Femur (tissue), 1 donor: ENCODE measurements at regions not wholly inside any gene's neighbourhood (a gene's known extent, or its start where the extent isn't known, plus 50 kb on each side); places are given as distances from the start of the nearest gene placed in this dataset.
"Not testable (repeated sequence)": the region's sequence is repeated elsewhere in the genome, so short reads cannot be mapped to it uniquely, and the experiment has no call there.

Experiments used
- DNase-seq: peaks from one replicate; pipeline ENCODE4 v3.0.0-alpha.2; 2017

DNA sequence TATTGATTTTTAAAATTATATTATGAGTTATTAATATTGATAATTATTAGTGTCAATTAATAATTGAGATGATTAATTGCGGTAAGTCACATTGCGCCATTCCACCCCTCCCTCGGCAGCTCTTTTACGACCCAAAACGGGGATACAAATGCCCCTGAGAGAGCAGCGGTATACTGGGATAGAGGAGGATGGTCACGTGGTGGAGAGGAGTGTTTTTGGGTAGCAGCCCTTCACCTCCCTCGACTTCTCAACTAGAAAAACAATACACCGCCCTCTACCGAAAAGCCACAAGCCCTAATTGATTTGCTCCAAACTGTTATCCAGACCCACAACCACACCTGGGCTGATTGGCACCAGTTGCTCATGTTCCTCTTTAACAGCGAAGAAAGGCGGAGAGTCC lies 71.0 kb downstream of the DAPL1 start:
- not testable (repeated sequence) for DNase-seq

DNA sequence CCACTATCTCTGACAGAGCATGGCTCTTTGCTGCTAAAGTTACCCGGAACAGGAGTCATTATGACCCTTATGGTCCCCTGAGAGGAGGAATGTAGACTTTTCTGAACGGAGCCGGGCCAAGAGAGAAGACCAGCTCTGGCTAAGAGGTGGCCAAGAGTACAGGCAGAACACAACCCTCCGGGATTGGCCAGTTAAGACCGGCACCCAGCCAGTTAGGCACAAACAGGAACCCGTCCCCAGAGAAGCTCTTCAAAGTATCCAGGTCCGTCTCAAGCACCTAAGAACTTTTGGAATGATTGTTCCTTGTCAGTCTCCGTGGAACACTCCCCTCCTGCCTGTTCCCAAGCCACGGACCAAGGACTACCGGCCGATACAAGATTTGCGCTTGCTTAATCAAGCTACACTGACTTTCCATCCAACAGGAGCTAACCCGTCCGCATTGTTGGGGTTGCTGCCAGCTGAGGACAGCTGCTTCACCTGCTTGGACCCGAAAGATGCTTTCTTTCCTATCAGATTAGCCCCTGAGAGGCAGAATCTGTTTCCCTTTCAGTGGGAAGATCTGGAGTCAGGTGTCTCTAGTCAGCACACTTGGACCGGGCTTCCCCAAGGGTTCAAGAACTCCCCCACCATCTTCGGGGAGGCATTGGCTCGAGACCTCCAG lies 72.5 kb downstream of the DAPL1 start:
- not testable (repeated sequence) for DNase-seq

DNA sequence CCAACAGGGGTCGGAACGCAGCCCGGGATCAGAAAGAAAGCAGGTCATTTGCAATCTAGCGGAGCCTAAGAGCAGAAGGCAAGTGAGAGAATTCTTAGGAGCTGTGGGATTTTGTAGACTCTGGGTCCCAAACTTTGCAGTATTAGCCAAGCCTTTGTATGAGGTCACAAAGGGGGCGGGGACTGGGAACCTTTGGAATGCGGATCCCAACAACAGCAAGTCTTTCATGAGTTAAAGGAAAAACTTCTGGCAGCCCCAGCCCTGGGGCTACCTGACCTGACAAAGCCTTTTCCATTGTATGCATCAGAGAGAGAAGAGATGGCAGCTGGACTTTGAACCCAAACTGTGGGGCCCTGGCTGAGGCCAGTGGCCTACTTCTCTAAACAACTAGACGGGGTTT lies 73.3 kb downstream of the DAPL1 start:
- DNase-seq, result not testable (repeated sequence)

DNA sequence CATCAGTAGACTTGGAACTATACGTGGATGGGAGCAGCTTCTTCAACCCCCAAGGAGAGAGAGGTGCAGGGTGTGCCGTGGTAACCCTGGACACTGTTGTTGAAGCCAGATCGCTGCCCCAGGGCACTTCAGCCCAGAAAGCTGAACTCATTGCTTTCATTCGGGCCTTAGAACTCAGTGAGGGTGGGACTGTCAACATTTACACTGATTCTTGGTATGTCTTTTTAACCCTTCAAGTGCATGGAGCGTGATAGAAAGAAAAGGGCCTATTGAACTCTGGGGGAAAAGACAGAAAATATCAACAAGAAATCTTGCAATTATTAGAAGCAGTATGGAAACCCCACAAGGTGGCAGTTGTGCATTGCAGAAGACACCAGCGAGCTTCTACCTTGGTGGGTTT lies 74.0 kb downstream of the DAPL1 start:
- not testable (repeated sequence) for DNase-seq

DNA sequence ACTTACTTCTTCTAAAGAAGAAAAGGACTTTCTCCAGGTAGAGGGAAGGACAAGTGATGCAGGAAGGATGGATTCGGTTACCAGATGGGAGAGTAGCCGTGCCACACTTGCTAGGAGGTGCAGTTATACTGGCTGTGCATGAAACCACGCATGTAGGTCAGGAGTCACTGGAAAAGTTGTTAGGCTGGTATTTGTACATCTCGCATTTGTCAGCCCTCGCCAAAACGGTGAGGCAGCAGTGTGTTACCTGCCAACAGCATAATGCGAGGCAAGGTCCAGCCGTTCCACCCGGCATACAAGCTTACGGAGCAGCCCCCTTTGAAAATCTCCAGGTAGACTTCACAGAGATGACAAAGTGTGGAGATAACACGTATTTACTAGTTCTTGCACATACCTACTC lies 74.5 kb downstream of the DAPL1 start:
- DNase-seq, result not testable (repeated sequence)

DNA sequence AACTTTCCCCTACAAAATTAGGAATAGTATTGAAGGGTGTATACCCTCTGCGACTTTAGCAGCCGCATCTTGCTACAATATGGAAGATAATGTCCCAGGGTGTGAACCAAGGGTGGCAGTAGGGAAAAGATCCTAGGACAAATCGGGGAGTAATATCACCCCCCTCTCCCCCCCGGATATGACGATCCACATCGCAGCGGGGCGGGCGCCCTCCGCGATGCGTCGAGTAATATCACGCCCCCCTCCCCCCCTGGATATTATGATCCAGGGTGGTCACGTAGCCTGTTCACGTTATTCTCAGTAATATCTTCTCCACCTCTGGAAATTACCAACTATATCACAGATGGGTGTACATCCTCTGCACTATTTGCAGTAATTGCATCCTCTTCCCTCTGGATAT lies 82.9 kb downstream of the DAPL1 start:
- no peak for DNase-seq

DNA sequence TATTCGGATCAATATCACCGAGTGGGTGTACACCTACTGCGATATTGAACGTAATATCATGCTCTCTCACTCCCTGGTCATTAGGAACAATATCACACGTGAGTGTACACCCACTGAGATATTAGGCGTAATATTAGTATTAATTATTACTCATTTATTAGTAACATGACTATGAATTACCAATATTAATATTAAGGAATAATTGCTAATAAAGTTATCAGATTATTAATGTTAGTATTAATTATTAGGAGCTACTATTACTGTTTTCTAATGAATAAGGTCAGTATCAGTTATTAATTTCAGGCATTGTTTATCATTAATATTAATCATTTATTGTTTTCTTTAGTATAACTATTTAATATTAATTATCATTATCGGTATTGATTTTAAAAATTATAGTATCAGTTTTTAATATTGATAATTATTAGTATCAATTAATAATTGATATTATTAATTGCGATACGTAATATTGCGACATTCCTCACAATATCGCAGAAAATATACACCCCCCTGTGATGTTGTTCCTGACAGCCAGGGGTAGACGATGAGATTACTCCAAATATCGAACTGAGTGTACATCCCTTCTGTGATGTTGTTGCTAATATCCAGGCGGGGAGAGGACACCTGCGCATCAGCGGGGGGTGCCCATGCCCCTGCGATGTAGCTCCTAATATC lies 84.2 kb downstream of the DAPL1 start:
- no peak for DNase-seq

DNA sequence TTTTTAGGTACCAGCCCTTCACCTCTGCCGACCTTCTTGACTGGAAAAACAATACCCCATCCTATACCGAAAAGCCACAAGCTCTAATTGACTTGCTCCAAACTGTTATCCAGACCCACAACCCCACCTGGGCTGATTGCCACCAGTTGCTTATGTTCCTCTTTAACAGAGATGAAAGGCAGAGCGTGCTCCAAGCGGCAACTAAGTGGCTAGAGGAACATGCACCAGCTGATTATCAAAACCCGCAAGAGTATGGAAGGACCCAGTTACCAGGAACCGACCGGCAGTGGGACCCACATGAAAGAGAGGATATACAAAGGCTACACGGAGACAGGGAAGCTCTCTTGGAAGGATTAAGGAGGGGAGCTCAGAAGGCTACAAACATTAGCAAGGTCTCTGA lies 86.1 kb upstream of the TANC1 start:
- DNase-seq, result no peak

DNA sequence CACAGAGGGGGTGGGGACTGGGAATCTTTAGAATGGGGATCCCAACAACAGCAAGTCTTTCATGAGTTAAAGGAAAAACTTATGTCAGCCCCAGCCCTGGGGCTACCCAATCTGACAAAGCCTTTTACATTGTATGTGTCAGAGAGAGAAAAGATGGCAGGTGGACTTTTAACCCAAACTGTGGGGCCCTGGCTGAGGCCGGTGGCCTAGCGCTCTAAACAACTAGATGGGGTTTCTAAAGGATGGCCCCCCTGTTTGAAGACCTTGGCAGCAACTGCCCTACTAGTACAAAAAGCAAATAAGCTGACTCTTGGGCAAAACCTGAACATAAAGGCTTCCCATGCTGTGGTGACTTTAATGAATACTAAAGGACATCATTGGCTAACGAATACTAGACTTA lies 83.9 kb upstream of the TANC1 start:
- DNase-seq, result not testable (repeated sequence)

DNA sequence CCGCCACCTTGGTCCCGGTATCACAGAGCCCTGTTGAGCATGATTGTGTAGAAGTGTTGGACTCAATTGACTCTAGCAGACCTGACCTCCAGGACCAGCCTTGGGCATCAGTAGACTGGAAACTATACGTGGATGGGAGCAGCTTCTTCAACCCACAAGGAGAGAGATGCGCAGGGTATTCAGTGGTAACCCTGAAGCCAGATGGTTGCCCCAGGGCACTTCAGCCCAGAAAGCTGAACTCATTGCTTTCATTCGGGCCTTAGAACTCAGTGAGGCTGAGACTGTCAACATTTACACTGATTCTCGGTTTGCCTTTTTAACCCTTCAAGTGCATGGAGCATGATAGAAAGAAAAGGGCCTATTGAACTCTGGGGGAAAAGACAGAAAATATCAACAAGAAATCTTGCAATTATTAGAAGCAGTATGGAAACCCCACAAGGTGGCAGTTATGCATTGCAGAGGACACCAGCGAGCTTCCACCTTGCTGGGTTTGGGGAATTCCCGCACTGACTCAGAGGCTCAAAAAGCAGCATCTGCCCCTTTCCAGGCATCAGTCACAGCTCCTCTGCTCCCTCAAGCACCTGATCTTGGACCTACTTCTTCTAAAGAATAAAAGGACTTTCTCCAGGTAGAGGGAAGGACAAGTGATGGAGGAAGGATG lies 83.3 kb upstream of the TANC1 start:
- not testable (repeated sequence) for DNase-seq

DNA sequence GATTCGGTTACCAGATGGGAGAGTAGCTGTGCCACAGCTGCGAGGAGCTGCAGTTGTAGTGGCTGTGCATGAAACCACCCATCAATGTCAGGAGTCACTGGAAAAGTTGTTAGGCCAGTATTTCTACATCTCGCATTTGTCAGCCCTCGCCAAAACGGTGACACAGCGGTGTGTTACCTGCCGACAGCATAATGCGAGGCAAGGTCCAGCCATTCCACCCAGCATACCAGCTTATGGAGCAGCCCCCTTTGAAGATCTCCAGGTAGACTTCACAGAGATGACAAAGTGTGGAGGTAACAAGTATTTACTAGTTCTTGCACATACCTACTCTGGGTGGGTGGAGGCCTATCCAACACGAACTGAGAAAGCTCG lies 82.8 kb upstream of the TANC1 start:
- DNase-seq, result not testable (repeated sequence)

DNA sequence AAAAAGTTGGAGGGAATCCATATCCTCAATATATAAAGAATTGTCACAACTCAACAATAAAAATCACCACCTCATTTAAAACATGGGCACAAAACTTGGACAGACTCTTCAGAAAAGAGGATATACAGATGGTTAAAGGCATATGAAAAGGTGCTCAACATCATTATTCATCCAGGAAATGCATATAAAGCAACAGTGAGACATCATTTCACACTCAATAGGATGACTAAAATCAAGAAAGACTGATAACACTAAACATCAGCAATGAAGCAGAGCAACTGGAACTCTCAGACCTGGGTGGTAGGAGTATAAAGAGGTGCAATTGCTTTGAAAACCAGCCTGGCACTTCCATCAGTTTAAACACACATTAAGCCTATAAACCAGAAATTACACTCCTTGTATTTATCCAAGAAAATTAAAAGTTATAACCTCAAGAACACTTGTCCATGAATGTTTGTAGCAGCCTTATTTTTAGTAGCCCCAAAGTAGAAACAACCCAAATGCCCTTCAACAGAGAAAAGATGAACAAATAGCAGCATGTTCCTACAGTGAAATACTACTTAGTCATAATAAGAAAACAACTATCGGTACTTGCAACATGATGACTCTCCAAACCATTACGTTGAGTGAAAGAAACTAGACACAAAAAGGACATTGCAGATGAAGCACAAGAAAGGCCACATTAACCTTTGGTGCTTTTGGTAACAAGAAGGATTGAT lies 79.1 kb upstream of the TANC1 start:
- DNase-seq, result no peak

DNA sequence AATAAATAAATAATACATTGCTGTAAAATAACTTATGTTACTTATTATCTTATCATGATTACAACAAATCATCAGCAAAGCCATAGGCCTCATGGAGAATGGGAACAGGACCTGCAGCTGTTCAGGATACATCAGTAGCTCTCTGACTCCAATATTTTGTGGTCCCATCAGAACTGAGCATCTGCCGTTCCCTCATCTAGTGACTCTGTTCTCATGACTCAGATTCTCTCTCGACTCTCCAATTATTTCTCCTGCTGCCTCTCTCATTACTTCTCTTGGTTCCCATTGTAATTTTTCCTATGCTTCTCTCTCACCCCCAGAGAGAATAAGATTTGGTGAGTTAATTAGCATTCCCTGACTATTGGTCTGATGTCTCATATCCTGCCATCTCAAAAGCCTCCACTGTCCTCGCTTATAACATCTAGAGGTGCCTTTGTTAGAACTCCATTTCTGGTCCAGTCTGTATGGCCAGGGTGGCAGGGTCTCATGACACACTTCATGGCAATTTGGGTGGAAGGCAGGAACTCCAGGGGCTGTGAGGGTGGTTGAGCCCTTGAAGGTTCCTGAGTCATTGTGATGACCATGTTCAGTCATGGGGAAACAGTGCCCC lies 78.0 kb upstream of the TANC1 start:
- no peak for DNase-seq

DNA sequence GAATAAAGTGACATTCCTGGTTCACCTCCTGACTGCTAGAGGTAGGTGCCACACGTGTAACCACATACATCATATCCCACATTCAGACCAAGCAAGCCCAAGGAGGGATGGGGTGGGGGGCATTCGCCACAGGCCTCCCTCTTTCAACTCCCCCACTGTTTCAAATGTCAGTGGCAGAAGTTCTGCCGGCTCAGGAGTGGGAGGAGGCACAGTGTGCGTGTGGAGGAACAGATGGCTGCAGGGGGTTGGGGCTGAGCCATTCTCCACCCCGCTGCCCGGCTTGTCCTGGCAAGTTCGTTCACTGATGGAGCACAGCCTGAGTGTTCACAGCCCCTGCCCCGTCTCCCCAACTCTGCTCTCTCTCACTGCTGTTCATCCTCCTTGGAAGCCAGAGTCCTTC lies 75.4 kb upstream of the TANC1 start:
- DNase-seq, result peak; percentile 21

DNA sequence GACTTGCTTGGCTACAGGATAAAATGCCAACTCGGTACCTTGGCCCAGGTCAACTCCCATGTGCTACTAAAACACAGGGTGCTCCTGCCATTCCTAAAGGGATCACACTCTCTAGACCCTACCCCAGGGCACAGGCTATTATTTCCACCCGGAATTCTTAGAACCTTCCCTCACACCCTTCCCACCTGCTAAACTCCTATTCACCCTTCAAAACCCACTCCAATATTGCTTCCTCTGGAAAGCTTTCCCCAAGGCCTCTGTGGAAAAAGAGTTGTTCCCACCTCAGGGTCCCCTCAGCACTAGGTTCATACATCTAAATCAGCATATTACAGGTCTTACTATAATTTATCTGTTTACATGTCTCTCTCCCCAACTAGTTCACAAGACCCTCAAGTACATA lies 75.0 kb upstream of the TANC1 start:
- no peak for DNase-seq

DNA sequence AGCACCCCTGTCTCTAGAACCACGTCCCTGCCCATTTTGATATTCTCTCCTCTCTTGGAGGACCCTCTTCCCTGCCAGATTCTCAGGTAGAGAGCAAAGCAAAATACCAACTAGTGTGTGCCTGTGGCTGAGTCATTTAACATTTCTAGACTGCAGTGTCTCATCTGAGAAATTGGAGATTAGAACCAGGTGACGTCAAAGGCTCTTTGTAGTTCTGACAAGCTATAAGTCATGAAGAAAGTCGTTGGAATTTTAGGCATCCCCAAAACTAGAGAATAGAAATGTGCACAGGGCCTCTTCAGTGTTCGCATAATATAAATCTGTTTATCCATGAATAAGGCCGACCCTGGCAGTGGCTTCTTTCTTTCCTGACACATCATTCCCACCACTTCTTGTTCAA lies 74.4 kb upstream of the TANC1 start:
- no peak for DNase-seq

DNA sequence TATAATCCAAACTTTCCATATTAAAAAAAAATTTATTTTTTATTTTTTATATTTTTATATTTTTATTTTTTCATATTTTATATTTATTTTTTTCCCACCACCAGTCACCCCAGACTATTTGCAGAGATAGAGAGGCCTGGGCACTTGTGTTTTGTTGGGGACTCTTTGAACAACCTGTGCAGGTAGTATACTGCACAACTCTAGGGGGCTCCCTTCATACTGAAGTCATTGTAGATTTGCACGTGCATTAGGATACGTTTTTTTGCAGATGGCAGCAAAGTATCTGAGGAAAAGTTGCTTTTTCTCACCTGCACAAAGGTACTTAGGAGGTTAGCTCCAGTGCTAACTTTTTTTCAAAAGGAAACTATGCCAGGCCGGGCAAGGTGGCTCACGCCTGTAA lies 73.9 kb upstream of the TANC1 start:
- no peak for DNase-seq

DNA sequence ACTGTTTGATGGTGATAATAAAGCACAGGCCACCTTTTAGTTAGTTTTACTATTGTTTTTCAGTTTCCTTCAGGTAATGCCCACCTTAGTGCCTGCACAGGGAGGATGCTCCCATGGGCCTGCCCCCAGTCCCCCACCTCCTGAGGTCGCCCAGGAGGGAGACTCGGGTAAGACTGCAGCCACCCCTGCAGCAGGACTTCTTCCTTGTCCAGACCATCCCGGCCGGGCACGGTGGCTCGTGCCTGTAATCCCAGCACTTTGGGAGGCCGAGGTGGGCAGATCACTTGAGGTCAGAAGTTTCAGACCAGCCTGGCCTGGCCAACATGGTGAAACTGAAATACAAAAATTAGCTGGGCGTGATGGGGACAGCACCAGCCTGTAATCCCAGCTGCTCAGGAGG lies 68.1 kb upstream of the TANC1 start:
- DNase-seq, result no peak

DNA sequence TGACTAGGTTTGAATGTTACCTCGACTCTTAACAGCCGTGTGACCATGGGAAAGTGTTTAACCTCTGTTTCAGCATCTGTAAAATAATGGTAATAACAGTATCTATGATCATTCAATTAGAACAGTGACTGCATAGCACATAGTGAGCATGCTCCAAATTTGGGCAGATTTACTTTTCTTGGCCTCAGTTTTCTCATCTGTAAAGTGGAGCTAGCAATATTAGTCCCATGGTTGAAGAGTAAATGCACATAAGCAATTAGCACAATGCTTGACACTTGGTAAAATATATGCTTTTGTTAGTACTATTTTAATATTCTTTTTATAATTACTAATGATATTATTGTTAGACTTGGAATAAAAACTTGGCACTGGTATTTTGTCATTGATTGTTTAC lies 66.4 kb upstream of the TANC1 start:
- DNase-seq, result no peak

DNA sequence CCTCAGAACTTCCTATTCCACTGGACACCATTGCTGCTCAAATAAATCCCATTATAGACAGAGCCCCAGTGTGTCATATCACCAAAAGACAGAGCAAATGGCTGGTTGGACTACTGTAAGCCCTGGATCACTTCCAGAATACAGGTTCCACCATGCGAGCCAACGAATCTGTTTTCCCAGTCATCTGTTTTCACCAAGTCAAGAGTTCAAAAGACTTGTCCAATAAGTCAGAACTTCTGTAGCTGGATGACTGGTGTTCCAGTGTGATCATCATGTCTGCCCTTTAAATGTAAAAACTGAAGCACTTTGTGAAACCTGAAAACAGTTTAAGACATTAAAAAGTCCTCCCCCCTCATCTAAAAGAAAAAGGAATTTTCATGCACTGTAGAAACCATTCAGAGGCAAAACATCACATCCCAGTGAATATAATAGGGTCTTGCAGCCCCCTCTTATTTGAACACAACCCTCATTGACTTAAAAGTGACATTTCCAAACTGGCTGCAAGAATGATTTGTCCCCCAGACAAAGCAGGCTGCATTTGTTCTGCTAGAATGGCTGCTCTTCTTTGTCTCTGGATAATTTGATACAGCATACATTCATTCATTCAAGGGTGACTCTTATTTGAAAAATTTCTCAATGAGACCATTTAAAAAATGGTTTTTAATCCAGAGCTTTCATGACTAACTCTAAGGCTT lies 64.6 kb upstream of the TANC1 start:
- DNase-seq, result no peak

DNA sequence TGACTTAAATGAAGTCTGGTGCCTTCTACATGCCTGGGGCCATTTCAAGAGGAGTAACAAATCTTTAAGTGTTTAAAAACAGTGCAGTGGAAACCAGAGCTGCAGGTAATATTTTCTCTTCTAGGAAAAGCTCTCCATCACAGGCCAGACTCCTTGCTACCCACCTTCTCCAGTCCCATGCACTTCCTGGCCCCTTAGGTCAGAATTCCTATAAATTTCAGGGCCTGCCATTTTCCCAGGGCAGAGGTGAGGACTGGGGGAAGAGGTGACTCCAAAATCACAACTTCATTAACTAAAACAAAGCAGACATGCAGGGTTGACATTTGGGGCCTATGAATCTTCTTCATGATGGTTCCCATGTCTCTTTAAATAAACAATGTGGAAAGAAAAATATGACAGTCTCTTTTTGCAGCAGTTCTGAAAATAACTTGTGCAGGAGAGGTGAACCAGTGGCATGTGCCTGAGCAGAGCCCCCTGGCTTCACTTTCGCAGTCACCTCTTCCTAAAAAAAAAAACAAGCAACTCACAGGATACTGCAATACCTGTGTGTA lies 63.7 kb upstream of the TANC1 start:
- DNase-seq, result no peak

DNA sequence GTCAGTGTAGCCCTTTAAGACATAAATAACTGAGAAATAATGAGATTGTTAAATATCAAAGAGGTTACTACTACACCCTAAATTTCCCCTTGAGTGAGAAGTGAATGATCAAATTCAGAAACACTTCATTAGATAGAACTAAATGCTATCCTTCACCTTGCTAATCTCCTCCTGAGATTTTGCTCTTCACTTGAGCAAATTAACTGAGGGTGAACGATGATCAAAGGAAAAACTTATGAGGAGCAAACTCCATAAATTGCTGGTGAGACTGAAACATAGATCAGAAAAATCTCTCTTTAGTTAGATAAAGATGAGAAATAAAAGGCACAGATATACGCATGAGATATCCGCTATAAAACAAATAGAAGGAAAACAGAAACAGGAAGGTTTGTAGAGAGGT lies 63.1 kb upstream of the TANC1 start:
- DNase-seq, result no peak
